ENCODE measurements at regions not wholly inside any gene's neighbourhood (a gene's known extent, or its start where the extent isn't known, plus 50 kb on each side); places are given as distances from the start of the nearest gene placed in this dataset.

DNA sequence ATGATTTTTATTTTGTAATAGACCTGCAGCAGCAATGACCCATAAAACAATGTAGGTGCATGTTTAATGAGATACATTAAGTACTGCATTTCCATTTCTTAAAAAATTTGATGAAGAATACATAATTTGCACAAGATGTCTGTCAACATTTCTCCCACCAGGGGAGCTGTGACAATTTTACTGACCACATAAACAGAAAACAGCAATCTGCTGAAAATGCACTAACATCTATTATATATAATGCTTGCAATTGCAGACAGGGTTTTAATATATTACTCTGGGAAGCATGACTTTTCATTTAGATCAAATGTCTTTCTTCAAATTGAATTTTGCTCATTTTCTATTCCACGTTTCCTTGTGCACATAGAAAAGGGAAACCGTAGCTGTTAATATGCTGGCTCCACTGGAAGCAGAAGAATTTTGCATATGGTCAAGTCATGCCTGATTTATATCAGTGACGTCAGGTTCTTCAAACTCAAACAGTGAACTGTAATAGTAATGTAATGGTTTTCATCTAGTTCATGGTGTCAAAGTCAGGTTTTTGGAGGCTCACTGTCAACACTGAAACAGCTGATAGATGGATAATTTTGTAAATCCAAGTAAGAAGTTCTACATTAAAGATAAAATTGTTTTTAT lies 79.8 kb upstream of the IGF1R start:
- TF ChIP-seq, protein P1, sequence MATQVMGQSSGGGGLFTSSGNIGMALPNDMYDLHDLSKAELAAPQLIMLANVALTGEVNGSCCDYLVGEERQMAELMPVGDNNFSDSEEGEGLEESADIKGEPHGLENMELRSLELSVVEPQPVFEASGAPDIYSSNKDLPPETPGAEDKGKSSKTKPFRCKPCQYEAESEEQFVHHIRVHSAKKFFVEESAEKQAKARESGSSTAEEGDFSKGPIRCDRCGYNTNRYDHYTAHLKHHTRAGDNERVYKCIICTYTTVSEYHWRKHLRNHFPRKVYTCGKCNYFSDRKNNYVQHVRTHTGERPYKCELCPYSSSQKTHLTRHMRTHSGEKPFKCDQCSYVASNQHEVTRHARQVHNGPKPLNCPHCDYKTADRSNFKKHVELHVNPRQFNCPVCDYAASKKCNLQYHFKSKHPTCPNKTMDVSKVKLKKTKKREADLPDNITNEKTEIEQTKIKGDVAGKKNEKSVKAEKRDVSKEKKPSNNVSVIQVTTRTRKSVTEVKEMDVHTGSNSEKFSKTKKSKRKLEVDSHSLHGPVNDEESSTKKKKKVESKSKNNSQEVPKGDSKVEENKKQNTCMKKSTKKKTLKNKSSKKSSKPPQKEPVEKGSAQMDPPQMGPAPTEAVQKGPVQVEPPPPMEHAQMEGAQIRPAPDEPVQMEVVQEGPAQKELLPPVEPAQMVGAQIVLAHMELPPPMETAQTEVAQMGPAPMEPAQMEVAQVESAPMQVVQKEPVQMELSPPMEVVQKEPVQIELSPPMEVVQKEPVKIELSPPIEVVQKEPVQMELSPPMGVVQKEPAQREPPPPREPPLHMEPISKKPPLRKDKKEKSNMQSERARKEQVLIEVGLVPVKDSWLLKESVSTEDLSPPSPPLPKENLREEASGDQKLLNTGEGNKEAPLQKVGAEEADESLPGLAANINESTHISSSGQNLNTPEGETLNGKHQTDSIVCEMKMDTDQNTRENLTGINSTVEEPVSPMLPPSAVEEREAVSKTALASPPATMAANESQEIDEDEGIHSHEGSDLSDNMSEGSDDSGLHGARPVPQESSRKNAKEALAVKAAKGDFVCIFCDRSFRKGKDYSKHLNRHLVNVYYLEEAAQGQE (IDR thresholded peaks at IDR 0.05), result no peak
- TF ChIP-seq POLR2A (IDR thresholded peaks at IDR 0.05; ENCODE audit: low read length), result no peak
- TF ChIP-seq, protein P2, sequence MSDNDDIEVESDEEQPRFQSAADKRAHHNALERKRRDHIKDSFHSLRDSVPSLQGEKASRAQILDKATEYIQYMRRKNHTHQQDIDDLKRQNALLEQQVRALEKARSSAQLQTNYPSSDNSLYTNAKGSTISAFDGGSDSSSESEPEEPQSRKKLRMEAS (IDR thresholded peaks at IDR 0.05), result no peak
- TF ChIP-seq, protein P3, sequence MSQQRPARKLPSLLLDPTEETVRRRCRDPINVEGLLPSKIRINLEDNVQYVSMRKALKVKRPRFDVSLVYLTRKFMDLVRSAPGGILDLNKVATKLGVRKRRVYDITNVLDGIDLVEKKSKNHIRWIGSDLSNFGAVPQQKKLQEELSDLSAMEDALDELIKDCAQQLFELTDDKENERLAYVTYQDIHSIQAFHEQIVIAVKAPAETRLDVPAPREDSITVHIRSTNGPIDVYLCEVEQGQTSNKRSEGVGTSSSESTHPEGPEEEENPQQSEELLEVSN (IDR thresholded peaks at IDR 0.05; ENCODE audit: borderline replicate concordance, low read depth), result no peak
- TF ChIP-seq MAFK (IDR thresholded peaks at IDR 0.05; ENCODE audit: partially characterized antibody), result no peak
- TF ChIP-seq, protein P4, sequence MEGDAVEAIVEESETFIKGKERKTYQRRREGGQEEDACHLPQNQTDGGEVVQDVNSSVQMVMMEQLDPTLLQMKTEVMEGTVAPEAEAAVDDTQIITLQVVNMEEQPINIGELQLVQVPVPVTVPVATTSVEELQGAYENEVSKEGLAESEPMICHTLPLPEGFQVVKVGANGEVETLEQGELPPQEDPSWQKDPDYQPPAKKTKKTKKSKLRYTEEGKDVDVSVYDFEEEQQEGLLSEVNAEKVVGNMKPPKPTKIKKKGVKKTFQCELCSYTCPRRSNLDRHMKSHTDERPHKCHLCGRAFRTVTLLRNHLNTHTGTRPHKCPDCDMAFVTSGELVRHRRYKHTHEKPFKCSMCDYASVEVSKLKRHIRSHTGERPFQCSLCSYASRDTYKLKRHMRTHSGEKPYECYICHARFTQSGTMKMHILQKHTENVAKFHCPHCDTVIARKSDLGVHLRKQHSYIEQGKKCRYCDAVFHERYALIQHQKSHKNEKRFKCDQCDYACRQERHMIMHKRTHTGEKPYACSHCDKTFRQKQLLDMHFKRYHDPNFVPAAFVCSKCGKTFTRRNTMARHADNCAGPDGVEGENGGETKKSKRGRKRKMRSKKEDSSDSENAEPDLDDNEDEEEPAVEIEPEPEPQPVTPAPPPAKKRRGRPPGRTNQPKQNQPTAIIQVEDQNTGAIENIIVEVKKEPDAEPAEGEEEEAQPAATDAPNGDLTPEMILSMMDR (IDR thresholded peaks at IDR 0.05), result peak; percentile 50

All from A549 (cell line).